ENCODE measurements at regions not wholly inside any gene's neighbourhood (a gene's known extent, or its start where the extent isn't known, plus 50 kb on each side); places are given as distances from the start of the nearest gene placed in this dataset.

DNA sequence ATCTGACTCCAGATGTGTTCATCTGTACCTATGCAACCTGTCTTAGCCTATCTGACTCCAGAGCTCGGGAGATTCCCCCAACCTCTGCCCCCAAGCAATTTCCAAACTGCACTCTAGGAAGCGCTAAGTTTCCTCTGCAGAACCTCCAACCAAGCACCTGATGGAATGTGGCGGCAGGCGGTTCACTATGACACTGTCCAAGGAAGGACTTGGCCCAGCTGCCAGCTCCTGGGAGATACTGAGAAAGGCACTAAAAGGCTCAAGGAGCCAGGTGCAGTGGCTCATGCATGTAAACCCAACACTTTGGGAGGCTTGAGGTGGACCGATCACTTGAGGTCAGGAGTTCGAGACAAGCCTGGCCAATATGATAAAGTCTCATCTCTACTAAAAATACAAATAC lies 244.0 kb downstream of the BCL11B start:
- POLR2A ChIA-PET = no interaction called here
- TF ChIP-seq, protein P1, sequence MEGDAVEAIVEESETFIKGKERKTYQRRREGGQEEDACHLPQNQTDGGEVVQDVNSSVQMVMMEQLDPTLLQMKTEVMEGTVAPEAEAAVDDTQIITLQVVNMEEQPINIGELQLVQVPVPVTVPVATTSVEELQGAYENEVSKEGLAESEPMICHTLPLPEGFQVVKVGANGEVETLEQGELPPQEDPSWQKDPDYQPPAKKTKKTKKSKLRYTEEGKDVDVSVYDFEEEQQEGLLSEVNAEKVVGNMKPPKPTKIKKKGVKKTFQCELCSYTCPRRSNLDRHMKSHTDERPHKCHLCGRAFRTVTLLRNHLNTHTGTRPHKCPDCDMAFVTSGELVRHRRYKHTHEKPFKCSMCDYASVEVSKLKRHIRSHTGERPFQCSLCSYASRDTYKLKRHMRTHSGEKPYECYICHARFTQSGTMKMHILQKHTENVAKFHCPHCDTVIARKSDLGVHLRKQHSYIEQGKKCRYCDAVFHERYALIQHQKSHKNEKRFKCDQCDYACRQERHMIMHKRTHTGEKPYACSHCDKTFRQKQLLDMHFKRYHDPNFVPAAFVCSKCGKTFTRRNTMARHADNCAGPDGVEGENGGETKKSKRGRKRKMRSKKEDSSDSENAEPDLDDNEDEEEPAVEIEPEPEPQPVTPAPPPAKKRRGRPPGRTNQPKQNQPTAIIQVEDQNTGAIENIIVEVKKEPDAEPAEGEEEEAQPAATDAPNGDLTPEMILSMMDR (IDR thresholded peaks at IDR 0.05; ENCODE audit: low read depth, low read length) = no peak
- H3K27me3 ChIP-seq (ENCODE audit: control insufficient read depth, insufficient read depth, low read length) = no peaks in the 10 kb centered on the region
- no peak overlapping the region for H3K27ac ChIP-seq (ENCODE audit: low read depth, low read length)
- CTCF ChIA-PET = no interaction called here
- H3K9me3 ChIP-seq (ENCODE audit: control insufficient read depth, insufficient read depth, low read length) = peaks cover 4% of the 10 kb centered on the region
- no peak overlapping the region for H3K4me3 ChIP-seq (ENCODE audit: low read depth, low read length)
- DNase-seq (ENCODE audit: low read depth, low spot score) = no peak

DNA sequence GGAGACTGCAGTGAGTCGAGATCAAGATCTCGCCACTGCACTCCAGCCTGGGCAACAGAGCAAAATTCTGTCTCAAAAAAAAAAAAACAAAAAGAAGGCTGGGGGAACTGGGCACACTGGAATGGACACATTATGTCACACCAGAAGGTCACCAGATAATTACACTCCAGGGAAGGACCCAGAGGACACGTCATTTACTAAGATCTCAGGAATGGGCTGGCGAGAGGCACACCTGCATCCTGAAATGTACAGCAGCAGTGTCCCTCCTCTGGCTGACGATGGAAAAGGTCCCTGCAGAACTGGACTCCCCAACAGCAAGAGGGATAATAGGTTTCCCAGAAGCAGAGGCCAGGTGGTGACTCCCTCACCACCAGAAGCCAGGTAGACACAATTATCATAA lies 243.5 kb downstream of the BCL11B start:
- Histone ChIP-seq H3K27ac (ENCODE audit: low read depth, low read length) (no peak overlapping the region), H3K9me3 (ENCODE audit: control insufficient read depth, insufficient read depth, low read length) (peaks cover 4% of the 10 kb centered on the region), H3K4me3 (ENCODE audit: low read depth, low read length) (no peak overlapping the region), H3K27me3 (ENCODE audit: control insufficient read depth, insufficient read depth, low read length) (no peaks in the 10 kb centered on the region)
- ChIA-PET CTCF (no interaction called here), POLR2A (no interaction called here)
- TF ChIP-seq, protein P1 (IDR thresholded peaks at IDR 0.05; ENCODE audit: low read depth, low read length) = no peak
- no peak for DNase-seq (ENCODE audit: low read depth, low spot score)

DNA sequence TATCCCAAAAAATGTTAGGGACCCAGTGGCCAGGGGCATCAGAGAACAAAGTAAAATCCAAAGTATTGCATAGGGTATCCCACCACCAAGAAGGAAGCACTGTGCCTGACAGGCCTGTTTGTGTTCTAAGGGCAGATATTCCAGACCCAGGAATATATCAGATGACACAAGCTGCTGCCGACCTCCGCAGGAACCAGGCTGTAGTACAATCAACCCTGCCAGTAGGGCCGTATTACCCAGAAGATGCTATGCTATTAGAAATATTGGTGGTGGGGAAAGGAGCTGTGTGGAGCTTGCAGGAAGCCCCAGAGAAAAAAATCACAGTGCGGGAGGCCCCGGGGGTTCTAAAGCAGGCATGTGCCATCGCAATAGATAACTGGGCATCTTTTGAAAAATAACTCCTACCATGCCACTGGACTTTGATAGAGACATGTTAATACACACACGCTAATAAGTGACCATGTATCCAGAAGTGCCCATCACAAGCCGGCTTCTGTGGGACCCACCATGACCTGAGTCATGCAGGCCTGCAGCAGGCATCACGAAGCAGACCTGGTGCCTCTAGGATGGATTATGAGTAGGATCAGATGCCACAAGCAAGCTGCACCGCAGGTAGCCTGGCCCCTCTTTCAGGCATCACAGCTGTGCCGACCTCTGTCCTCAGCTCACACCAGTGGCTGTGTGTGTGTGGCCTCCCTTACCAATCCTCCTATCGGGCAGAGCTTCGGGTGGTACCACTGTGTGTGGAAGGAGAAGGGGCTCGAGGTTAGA lies 242.7 kb downstream of the BCL11B start:
- Histone ChIP-seq H3K9me3 (ENCODE audit: control insufficient read depth, insufficient read depth, low read length) (peaks cover 9% of the 10 kb centered on the region), H3K27ac (ENCODE audit: low read depth, low read length) (no peak overlapping the region), H3K4me3 (ENCODE audit: low read depth, low read length) (no peak overlapping the region), H3K27me3 (ENCODE audit: control insufficient read depth, insufficient read depth, low read length) (no peaks in the 10 kb centered on the region)
- DNase-seq (ENCODE audit: low read depth, low spot score) = no peak
- TF ChIP-seq, protein P1 (IDR thresholded peaks at IDR 0.05; ENCODE audit: low read depth, low read length) = no peak
- POLR2A ChIA-PET = no interaction called here
- CTCF ChIA-PET = no interaction called here

DNA sequence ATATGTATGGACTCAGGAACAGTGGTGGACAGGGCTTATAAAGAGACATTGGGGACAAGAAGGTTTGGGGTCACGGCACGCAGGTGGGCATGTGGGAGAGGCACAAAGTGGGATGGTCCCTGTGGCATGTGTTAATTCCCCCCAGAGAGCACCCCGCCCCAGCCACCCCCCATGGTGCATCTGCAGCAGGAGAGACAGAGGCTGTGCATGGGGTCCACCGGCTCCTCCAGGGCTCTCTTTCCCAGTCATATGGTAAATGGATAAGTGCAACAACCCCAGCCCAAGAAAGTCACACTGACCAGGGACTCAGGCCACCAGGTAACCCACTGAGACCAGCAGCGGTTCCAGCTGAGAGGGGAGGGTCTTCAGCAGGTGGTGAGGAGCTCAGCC lies 242.1 kb downstream of the BCL11B start:
- no peak overlapping the region for H3K4me3 ChIP-seq (ENCODE audit: low read depth, low read length)
- peaks cover 12% of the 10 kb centered on the region for H3K9me3 ChIP-seq (ENCODE audit: control insufficient read depth, insufficient read depth, low read length)
- H3K27ac ChIP-seq (ENCODE audit: low read depth, low read length) = no peak overlapping the region
- TF ChIP-seq, protein P1 (IDR thresholded peaks at IDR 0.05; ENCODE audit: low read depth, low read length) = no peak
- no peak for DNase-seq (ENCODE audit: low read depth, low spot score)
- no peaks in the 10 kb centered on the region for H3K27me3 ChIP-seq (ENCODE audit: control insufficient read depth, insufficient read depth, low read length)
- ChIA-PET CTCF (no interaction called here), POLR2A (no interaction called here)

DNA sequence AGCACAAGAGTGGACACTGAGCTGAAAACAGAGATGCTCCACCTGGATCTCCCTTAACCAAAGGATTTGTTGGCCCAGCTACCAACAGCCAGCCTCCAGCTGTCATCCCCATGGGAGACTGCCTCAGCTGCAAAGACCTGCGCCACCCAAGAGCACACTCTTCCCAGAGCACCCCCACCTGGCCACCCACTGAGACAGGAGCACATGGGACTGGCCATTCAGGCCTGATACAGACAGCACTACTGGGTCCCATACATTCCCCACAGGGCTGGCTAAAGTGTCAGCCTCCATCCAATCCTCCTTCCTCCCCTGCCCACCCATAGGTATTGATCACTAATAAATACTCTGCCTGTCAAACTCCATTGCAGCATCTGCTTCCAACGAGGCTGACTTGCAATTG lies 241.5 kb downstream of the BCL11B start:
- ChIA-PET CTCF (no interaction called here), POLR2A (no interaction called here)
- Histone ChIP-seq H3K9me3 (ENCODE audit: control insufficient read depth, insufficient read depth, low read length) (peaks cover 12% of the 10 kb centered on the region), H3K27ac (ENCODE audit: low read depth, low read length) (no peak overlapping the region), H3K4me3 (ENCODE audit: low read depth, low read length) (no peak overlapping the region), H3K27me3 (ENCODE audit: control insufficient read depth, insufficient read depth, low read length) (no peaks in the 10 kb centered on the region)
- TF ChIP-seq, protein P1 (IDR thresholded peaks at IDR 0.05; ENCODE audit: low read depth, low read length) = no peak
- no peak for DNase-seq (ENCODE audit: low read depth, low spot score)

Data from AG04450 (cell line).